Glomerular visceral epithelial cell (primary cell): ENCODE measurements at regions not wholly inside any gene's neighbourhood (a gene's known extent, or its start where the extent isn't known, plus 50 kb on each side); places are given as distances from the start of the nearest gene placed in this dataset.
A peak's percentile ranks its signal among the peaks of the same experiment; 100 is the strongest.
"Not testable (repeated sequence)": the region's sequence is repeated elsewhere in the genome, so short reads cannot be mapped to it uniquely, and the experiment has no call there.

Experiments used
- DNase-seq: peaks from one replicate; pipeline ENCODE4 v3.0.0-alpha.2; 2016; ENCODE audit errors: extremely low spot score

GRCh38 chr7:138169441-138169851, 93.2 kb downstream of the AKR1D1 start:
- no peak for DNase-seq

DNA sequence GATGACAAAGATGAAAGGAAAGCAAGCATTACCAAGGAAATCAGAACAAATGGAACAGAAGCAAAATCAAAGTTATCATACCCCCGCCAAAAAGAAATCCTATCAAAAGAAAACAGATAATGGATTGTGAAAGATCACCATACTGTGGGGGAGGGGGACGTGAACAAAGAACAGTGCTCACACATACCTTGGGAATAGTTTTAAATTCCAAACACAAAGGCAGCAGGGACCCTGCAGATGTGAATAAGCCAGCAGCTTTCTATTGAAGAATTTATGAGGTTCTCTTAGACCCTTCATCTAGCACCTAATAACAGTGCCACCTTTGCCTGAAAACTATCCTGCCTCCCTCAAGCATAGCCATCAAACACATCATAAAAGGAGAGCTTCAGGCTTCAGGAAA, 94.0 kb downstream of the AKR1D1 start:
- no peak for DNase-seq

DNA sequence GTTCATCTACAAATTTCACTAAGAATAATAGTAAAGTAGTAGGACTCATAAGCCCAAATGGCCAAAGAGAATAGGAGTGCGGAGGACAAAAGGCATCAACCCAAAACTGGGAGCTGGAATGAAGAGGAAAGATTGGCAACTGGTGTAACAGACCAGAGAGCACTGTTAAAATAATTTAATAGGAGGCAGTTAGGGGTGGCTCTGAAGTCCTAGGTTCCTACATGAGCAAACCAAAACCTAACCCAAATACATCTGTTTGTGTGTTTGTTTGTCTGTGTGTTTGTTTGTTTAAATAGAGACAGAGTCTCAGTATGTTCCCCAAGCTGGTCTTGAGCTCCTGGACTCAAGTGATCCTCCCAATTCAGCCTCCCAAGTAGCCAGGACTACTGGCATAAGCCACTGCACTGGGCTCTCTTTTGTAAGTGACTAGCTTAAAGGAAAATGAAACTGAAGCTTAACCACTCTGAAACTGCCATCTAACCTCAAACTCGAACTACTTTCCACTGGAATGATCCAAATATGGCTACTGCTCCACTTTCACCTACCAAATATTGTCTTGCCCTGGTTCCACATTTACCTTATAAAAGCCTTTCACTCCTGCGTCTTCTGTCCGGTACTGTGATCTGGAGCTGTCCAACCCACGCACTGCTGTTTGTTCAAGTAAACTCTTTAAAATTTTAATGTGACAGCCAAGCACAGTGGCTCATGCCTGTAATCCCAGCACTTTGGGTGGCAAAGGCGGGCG, 94.9 kb downstream of the AKR1D1 start:
- no peak for DNase-seq

- DNase-seq = no peak
Measured at GRCh38 chr7:138173548-138173947, 97.3 kb downstream of the AKR1D1 start.

DNA sequence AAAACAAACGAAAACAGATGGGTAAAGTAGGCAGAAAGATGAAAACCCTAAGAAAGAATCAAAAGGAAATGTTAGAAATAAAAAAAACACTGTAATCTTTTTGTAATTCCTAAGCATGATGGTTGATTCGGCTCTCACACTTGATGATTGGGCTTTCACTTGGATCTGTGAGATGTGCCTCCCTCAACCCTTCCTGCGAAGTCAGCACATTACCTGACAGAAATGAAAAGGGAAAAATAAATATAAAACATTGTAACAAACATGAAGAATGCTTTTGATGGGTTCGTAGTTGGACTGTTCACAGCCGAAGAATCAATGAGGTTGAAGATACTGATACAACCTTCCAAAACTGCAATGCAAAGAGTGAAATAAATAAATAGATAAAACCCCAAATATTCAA, 99.8 kb downstream of the AKR1D1 start:
- DNase-seq = no peak

GRCh38 chr7:138184191-138184590, 107.9 kb downstream of the AKR1D1 start:
- DNase-seq = no peak

DNA sequence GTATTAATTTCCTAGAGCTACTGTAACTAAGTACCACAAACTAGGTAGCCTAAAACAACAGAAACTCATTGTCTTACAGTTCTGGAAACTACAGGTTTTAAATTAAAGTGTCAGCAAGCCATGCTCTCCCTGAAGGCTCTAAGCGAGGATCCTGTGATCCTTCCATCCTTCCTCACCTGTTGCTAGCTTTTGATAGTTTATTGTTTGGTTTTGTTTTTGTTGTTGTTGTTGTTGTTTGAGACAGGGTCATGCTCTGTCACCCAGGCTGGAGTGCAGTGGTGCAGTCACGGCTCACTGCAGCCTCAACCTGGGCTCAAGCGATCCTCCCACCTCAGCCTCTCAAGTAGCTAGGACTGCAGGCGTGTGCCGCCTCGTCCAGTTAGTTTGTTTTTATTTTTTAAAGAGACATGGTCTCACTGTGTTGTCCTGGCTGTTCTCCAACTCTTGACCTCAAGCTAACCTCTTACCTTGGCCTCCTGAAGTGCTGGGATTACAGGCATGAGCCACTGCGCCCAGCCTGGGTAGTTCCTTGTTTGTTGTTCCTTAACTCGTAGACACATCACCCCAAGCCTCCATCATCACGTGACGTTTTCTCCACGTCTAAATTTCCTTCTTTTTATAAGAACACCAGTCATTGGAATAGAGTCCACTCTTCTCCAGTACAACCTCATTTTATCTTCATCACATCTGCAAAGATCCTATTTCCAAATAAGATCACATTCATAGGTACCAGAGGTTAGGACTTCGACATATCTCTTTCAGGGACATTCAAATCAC, 109.1 kb downstream of the AKR1D1 start:
- DNase-seq = no peak

GRCh38 chr7:138186951-138187351, 110.7 kb downstream of the AKR1D1 start:
- peak; percentile 87 for DNase-seq

DNA sequence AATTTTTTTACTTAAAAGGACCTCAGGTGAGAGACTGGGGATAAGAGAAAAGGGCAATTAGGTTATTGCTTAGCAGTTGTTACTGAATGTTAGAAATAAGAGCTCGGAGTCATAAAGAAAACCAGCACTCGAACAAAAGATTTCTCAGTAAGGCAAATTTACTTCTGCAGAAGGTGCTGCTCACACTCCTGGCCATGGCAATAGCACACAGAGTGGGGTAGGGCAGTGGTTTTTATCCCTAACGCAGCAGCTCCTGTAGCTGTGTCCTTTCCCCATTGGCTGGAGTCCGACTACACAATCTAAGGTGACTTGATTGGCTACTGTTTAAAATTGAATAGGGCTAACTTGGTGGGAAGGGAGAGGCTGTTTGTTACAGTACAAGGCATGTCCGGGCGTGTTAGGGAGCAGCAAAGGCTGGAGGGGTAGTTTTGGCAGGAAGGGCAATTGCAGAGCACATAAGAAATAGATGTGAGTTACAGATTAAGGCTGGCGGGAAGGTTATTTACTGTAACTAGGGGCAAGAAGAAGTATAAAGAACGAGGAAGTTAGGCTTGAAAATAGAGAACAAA, 112.1 kb downstream of the AKR1D1 start:
- DNase-seq = no peak

GRCh38 chr7:138194567-138194966, 118.3 kb downstream of the AKR1D1 start:
- no peak for DNase-seq

GRCh38 chr7:138195151-138195571, 118.9 kb downstream of the AKR1D1 start:
- DNase-seq = no peak

DNA sequence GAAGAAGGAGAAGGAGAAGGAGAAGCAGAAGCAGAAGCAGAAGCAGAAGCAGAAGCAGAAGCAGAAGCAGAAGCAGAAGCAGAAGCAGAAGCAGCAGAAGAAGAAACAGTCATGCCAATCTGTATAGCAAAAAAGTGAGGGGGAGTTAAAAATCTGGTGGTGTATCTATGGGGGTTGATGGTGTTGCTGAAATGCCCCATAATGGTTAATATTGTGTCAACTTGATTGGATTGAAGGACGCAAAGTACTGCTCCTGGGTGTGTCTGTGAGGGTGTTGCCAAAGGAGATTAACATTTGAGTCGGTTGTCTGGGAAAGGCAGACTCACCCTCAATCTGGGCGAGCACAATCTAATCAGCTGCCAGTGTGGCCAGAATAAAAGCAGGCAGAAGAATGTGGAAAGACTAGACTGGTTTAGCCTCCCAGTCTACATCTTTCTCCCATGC, 120.3 kb downstream of the AKR1D1 start:
- DNase-seq = not testable (repeated sequence)

DNA sequence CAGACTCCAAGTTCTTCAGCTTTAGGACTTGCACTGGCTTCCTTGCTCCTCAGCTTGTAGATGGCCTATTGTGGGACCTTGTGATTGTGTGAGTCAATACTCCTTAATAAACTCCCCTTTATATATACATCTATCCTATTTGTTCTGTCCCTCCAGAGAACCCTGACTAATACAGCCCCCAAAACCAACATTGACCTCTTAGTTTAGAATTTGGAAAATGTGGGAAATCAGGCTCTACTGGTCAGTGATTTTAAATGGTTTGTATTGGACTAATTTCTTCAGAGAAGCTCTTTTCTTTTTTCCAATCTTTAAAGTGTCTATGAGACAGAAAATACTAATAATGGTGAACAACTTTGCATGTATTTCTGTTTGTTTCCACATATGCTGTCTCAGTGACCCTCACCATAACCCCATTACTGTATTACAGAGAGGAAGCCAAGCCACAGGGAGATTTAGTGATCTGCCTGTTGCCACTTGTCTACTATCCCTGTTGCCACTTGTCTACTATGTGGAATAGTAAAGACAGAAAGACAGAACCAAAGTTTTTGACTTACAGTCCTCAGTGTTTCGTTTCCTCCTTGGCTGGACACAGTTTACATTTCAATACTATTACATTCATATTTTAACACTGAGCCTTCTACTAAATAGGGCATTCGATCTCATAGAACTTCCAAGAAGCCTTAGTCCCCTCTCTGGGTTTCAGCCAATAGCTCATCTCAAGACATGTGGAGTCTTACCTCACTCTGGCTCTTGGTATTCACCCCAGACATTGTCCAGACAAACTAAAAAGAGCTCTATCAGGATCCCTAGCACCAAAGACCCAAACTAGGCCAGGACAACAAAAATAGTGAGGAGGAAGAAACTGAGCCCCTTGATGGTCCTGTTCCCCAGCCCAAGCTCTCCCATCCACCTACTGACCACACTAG, 121.0 kb downstream of the AKR1D1 start:
- DNase-seq = no peak

- peak; percentile 7 for DNase-seq
Measured at GRCh38 chr7:138204285-138204981, 128.2 kb downstream of the AKR1D1 start.

GRCh38 chr7:138204982-138205298, 128.7 kb downstream of the AKR1D1 start:
- DNase-seq = no peak

- peak; percentile 4 for DNase-seq
Measured at GRCh38 chr7:138205614-138206150, 129.4 kb downstream of the AKR1D1 start.

DNA sequence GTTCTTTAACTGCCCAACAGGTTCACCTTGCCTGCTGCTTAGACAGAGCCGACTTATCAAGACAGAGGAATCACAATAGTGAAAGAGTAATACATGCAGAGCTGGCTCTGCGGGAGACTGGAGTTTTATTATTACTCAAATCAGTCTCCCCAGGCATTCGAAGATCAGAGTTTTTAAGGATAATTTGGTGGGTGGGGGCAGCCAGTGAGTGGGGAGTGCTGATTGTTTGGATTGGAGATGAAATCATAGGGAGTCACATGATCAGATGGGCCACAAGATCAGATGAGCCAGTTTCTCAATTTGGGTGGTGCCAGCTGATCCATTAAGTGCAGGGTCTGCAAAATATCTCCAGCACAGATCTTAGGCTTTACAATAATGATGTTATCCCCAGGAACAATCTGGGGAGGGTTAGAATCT, 131.3 kb downstream of the AKR1D1 start:
- no peak for DNase-seq

GRCh38 chr7:138208142-138208570, 131.9 kb downstream of the AKR1D1 start:
- no peak for DNase-seq

- no peak for DNase-seq
Measured at GRCh38 chr7:138208864-138209263, 132.6 kb downstream of the AKR1D1 start.

GRCh38 chr7:138212314-138212713, 136.1 kb downstream of the AKR1D1 start:
- no peak for DNase-seq

- DNase-seq = no peak
Measured at GRCh38 chr7:138214926-138215325, 138.7 kb downstream of the AKR1D1 start.
